ENCODE measurements at regions not wholly inside any gene's neighbourhood (a gene's known extent, or its start where the extent isn't known, plus 50 kb on each side); places are given as distances from the start of the nearest gene placed in this dataset.

DNA sequence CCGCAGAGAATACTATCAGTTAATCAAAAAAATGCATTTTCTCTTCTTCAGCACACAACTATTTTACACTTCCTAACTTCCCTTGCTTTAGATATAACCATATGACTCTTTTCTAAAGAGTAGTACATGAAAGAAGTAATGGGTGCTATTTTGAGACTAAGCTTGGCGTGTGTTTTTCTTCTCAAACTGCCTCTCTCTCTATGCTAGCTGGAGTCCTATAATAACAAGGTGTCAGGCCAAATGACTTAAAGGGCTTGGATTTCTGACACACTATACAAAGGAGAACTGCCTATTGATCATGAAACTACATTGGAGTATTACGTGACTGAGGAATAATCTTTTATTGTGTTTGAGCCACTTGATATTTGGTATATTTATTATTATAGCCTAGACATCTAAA lies 1330.1 kb upstream of the SPRY2 start:
- Mint-ChIP-seq H3K4me1 (peaks cover 27% of the 10 kb centered on the region), H3K27me3 (ENCODE audit: insufficient read depth, low read depth, poor library complexity) (peaks cover 1% of the 10 kb centered on the region), H3K27ac (peak overlapping the region; percentile 84; the same call in 1 of the 2 replicates), H3K36me3 (ENCODE audit: low read depth) (peaks cover 3% of the 10 kb centered on the region; the same call in 1 of the 3 replicates), H3K4me3 (no peak overlapping the region), H3K9me3 (peaks cover 3% of the 10 kb centered on the region; the same call in 2 of the 3 replicates)
- no peaks in the 10 kb centered on the region for H3K79me2 ChIP-seq (replicated peaks; ENCODE audit: insufficient read depth)
- no peak for DNase-seq (ENCODE audit: low spot score)
- no peak for ATAC-seq
- H3K4me3 ChIP-seq, result no peak overlapping the region
- H3K4me1 ChIP-seq (ENCODE audit: insufficient read depth), result peaks cover 21% of the 10 kb centered on the region
- no peaks in the 10 kb centered on the region for H4K20me1 ChIP-seq (replicated peaks; ENCODE audit: insufficient read depth)
- no peak overlapping the region; the same call in 1 of the 2 replicates for H3K27ac ChIP-seq (ENCODE audit: low read depth)
- no peaks in the 10 kb centered on the region for H3F3A ChIP-seq (replicated peaks; ENCODE audit: low read depth)
- no peaks in the 10 kb centered on the region for H3K36me3 ChIP-seq (ENCODE audit: insufficient read depth)
- no peak overlapping the region; the same call in 1 of the 2 replicates for H2AFZ ChIP-seq
- H3K27me3 ChIP-seq (ENCODE audit: insufficient read depth), result no peaks in the 10 kb centered on the region
- H3K4me2 ChIP-seq, result peak overlapping the region; percentile 10
- TF ChIP-seq CREB1 (CRISPR knock-in tag; IDR thresholded peaks at IDR 0.05; ENCODE audit: low read depth) (no peak), ZNF331 (CRISPR knock-in tag; IDR thresholded peaks at IDR 0.05; ENCODE audit: low read depth) (no peak), ZNF114 (CRISPR knock-in tag; IDR thresholded peaks at IDR 0.05) (no peak), EZH2 (IDR thresholded peaks at IDR 0.05; ENCODE audit: low read depth, unreplicated experiment) (no peak), STAT1 (IDR thresholded peaks at IDR 0.05; ENCODE audit: unreplicated experiment) (no peak), EZH2phosphoT487 (IDR thresholded peaks at IDR 0.05; ENCODE audit: unreplicated experiment) (no peak), JUNB (IDR thresholded peaks at IDR 0.05; ENCODE audit: unreplicated experiment) (no peak), POLR2AphosphoS5 (IDR thresholded peaks at IDR 0.05; ENCODE audit: low read depth) (no peak), NANOG (IDR thresholded peaks at IDR 0.05; ENCODE audit: borderline replicate concordance) (no peak)
- TF ChIP-seq, protein P1, sequence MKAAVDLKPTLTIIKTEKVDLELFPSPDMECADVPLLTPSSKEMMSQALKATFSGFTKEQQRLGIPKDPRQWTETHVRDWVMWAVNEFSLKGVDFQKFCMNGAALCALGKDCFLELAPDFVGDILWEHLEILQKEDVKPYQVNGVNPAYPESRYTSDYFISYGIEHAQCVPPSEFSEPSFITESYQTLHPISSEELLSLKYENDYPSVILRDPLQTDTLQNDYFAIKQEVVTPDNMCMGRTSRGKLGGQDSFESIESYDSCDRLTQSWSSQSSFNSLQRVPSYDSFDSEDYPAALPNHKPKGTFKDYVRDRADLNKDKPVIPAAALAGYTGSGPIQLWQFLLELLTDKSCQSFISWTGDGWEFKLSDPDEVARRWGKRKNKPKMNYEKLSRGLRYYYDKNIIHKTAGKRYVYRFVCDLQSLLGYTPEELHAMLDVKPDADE (IDR thresholded peaks at IDR 0.05), result no peak
- TF ChIP-seq, protein P2, sequence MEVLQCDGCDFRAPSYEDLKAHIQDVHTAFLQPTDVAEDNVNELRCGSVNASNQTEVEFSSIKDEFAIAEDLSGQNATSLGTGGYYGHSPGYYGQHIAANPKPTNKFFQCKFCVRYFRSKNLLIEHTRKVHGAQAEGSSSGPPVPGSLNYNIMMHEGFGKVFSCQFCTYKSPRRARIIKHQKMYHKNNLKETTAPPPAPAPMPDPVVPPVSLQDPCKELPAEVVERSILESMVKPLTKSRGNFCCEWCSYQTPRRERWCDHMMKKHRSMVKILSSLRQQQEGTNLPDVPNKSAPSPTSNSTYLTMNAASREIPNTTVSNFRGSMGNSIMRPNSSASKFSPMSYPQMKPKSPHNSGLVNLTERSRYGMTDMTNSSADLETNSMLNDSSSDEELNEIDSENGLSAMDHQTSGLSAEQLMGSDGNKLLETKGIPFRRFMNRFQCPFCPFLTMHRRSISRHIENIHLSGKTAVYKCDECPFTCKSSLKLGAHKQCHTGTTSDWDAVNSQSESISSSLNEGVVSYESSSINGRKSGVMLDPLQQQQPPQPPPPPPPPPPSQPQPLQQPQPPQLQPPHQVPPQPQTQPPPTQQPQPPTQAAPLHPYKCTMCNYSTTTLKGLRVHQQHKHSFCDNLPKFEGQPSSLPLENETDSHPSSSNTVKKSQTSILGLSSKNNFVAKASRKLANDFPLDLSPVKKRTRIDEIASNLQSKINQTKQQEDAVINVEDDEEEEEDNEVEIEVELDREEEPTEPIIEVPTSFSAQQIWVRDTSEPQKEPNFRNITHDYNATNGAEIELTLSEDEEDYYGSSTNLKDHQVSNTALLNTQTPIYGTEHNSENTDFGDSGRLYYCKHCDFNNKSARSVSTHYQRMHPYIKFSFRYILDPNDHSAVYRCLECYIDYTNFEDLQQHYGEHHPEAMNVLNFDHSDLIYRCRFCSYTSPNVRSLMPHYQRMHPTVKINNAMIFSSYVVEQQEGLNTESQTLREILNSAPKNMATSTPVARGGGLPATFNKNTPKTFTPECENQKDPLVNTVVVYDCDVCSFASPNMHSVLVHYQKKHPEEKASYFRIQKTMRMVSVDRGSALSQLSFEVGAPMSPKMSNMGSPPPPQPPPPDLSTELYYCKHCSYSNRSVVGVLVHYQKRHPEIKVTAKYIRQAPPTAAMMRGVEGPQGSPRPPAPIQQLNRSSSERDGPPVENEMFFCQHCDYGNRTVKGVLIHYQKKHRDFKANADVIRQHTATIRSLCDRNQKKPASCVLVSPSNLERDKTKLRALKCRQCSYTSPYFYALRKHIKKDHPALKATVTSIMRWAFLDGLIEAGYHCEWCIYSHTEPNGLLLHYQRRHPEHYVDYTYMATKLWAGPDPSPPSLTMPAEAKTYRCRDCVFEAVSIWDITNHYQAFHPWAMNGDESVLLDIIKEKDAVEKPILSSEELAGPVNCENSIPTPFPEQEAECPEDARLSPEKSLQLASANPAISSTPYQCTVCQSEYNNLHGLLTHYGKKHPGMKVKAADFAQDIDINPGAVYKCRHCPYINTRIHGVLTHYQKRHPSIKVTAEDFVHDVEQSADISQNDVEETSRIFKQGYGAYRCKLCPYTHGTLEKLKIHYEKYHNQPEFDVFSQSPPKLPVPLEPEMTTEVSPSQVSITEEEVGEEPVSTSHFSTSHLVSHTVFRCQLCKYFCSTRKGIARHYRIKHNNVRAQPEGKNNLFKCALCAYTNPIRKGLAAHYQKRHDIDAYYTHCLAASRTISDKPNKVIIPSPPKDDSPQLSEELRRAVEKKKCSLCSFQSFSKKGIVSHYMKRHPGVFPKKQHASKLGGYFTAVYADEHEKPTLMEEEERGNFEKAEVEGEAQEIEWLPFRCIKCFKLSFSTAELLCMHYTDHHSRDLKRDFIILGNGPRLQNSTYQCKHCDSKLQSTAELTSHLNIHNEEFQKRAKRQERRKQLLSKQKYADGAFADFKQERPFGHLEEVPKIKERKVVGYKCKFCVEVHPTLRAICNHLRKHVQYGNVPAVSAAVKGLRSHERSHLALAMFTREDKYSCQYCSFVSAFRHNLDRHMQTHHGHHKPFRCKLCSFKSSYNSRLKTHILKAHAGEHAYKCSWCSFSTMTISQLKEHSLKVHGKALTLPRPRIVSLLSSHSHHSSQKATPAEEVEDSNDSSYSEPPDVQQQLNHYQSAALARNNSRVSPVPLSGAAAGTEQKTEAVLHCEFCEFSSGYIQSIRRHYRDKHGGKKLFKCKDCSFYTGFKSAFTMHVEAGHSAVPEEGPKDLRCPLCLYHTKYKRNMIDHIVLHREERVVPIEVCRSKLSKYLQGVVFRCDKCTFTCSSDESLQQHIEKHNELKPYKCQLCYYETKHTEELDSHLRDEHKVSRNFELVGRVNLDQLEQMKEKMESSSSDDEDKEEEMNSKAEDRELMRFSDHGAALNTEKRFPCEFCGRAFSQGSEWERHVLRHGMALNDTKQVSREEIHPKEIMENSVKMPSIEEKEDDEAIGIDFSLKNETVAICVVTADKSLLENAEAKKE (CRISPR knock-in tag; IDR thresholded peaks at IDR 0.05), result no peak
- TF ChIP-seq, protein P3, sequence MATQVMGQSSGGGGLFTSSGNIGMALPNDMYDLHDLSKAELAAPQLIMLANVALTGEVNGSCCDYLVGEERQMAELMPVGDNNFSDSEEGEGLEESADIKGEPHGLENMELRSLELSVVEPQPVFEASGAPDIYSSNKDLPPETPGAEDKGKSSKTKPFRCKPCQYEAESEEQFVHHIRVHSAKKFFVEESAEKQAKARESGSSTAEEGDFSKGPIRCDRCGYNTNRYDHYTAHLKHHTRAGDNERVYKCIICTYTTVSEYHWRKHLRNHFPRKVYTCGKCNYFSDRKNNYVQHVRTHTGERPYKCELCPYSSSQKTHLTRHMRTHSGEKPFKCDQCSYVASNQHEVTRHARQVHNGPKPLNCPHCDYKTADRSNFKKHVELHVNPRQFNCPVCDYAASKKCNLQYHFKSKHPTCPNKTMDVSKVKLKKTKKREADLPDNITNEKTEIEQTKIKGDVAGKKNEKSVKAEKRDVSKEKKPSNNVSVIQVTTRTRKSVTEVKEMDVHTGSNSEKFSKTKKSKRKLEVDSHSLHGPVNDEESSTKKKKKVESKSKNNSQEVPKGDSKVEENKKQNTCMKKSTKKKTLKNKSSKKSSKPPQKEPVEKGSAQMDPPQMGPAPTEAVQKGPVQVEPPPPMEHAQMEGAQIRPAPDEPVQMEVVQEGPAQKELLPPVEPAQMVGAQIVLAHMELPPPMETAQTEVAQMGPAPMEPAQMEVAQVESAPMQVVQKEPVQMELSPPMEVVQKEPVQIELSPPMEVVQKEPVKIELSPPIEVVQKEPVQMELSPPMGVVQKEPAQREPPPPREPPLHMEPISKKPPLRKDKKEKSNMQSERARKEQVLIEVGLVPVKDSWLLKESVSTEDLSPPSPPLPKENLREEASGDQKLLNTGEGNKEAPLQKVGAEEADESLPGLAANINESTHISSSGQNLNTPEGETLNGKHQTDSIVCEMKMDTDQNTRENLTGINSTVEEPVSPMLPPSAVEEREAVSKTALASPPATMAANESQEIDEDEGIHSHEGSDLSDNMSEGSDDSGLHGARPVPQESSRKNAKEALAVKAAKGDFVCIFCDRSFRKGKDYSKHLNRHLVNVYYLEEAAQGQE (IDR thresholded peaks at IDR 0.05; ENCODE audit: unreplicated experiment), result no peak
- TF ChIP-seq, protein P4, sequence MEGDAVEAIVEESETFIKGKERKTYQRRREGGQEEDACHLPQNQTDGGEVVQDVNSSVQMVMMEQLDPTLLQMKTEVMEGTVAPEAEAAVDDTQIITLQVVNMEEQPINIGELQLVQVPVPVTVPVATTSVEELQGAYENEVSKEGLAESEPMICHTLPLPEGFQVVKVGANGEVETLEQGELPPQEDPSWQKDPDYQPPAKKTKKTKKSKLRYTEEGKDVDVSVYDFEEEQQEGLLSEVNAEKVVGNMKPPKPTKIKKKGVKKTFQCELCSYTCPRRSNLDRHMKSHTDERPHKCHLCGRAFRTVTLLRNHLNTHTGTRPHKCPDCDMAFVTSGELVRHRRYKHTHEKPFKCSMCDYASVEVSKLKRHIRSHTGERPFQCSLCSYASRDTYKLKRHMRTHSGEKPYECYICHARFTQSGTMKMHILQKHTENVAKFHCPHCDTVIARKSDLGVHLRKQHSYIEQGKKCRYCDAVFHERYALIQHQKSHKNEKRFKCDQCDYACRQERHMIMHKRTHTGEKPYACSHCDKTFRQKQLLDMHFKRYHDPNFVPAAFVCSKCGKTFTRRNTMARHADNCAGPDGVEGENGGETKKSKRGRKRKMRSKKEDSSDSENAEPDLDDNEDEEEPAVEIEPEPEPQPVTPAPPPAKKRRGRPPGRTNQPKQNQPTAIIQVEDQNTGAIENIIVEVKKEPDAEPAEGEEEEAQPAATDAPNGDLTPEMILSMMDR (conservative IDR thresholded peaks at IDR 0.05; ENCODE audit: low read depth in 2 of 2), result no peak
- no peaks in the 10 kb centered on the region for H3K9me2 ChIP-seq (ENCODE audit: insufficient read depth)
